IMR-90 (cell line): ENCODE measurements at regions not wholly inside any gene's neighbourhood (a gene's known extent, or its start where the extent isn't known, plus 50 kb on each side); places are given as distances from the start of the nearest gene placed in this dataset.

ENCODE experiments used
- ATAC-seq: fragments of 200-7000 bp; cut with Tn5 transposase; 2 replicates; pipeline ENCODE4 v1.9.1; 2020; ENCODE audit warnings: low read depth, mild to moderate bottlenecking, moderate library complexity
- BruUV-seq: library from RNA; stranded (reverse); fragments of 400-500 nt; replicated peaks from 2 replicates; lab custom pipeline; 2021; lab: Mats Ljungman, UMichigan
- CTCF ChIA-PET: fragments of 300-600 bp; formaldehyde crosslinking; extraction: SDS; loops from one replicate; lab custom pipeline; 2021; ENCODE audit warnings: antibody characterized with exemption; lab: Yijun Ruan, JAX
- POLR2A ChIA-PET: fragments of 300-600 bp; sonication (Branson Sonifier 250); formaldehyde crosslinking; loops from one replicate; lab custom pipeline; 2022; ENCODE audit warnings: antibody characterized with exemption; ENCODE audit not compliant: unreplicated experiment; lab: Charles Lee
- DNase-seq: peaks from one replicate; pipeline ENCODE4 v3.0.0; 2013
- H2AFZ ChIP-seq: replicated peaks from 2 replicates; pipeline ENCODE3; 2013; ENCODE audit warnings: low read length, mild to moderate bottlenecking; ENCODE audit not compliant: poor library complexity
- H2AK5ac ChIP-seq: 2 replicates; pipeline ENCODE4 v1.6.1; 2013; ENCODE audit warnings: low read depth, low read length, inconsistent platforms
- H2AK9ac ChIP-seq: replicated peaks from 2 replicates; pipeline ENCODE3; 2013; ENCODE audit warnings: mild to moderate bottlenecking, low read depth, low read length, moderate library complexity; ENCODE audit not compliant: poor library complexity
- H2BK120ac ChIP-seq: 2 replicates; pipeline ENCODE4 v1.6.1; 2013; ENCODE audit warnings: low read depth, low read length, inconsistent platforms
- H2BK15ac ChIP-seq: 3 replicates; pipeline ENCODE4 v1.6.1; 2013; ENCODE audit warnings: low read depth, low read length, inconsistent platforms
- H2BK20ac ChIP-seq: 2 replicates; pipeline ENCODE4 v1.6.1; 2013; ENCODE audit warnings: low read depth, mild to moderate bottlenecking, inconsistent platforms, low read length, moderate library complexity
- H2BK5ac ChIP-seq: 2 replicates; pipeline ENCODE4 v1.6.1; 2013; ENCODE audit warnings: mild to moderate bottlenecking, low read depth, low read length, inconsistent platforms; ENCODE audit not compliant: poor library complexity, severe bottlenecking
- H3K14ac ChIP-seq: replicated peaks from 2 replicates; pipeline ENCODE4 v1.6.1; 2013; ENCODE audit warnings: low read depth, low read length, inconsistent platforms
- H3K18ac ChIP-seq: 2 replicates; pipeline ENCODE4 v1.6.1; 2013; ENCODE audit warnings: low read depth, low read length, control low read depth
- H3K23ac ChIP-seq: 2 replicates; pipeline ENCODE4 v1.6.1; 2013; ENCODE audit warnings: low read depth, low read length, inconsistent platforms
- H3K27ac ChIP-seq: 2 replicates; pipeline ENCODE4 v1.5.1; 2013; ENCODE audit warnings: mild to moderate bottlenecking, control low read depth, low read length; ENCODE audit not compliant: insufficient read depth
- H3K27me3 ChIP-seq: 2 replicates; pipeline ENCODE4 v1.6.1; 2013; ENCODE audit warnings: low read length; ENCODE audit not compliant: control insufficient read depth, insufficient read depth
- H3K36me3 ChIP-seq: 2 replicates; pipeline ENCODE4 v1.6.1; 2013; ENCODE audit warnings: low read length, mixed read lengths; ENCODE audit not compliant: control insufficient read depth, insufficient read depth
- H3K4ac ChIP-seq: 2 replicates; pipeline ENCODE4 v1.6.1; 2013; ENCODE audit warnings: low read depth, low read length, inconsistent platforms
- H3K4me1 ChIP-seq: 2 replicates; pipeline ENCODE4 v1.6.1; 2013; ENCODE audit warnings: low read length, mixed read lengths; ENCODE audit not compliant: control insufficient read depth, insufficient read depth
- H3K4me2 ChIP-seq: 2 replicates; pipeline ENCODE4 v1.6.1; 2013; ENCODE audit warnings: low read depth, mild to moderate bottlenecking, control low read depth, low read length, moderate library complexity
- H3K4me3 ChIP-seq: 2 replicates; pipeline ENCODE4 v1.5.1; 2013; ENCODE audit warnings: low read depth, mild to moderate bottlenecking, control low read depth, low read length, moderate library complexity; ENCODE audit not compliant: insufficient read depth
- H3K56ac ChIP-seq: 2 replicates; pipeline ENCODE4 v1.6.1; 2013; ENCODE audit warnings: low read length, inconsistent platforms; ENCODE audit not compliant: insufficient read depth; ENCODE audit errors: extremely low read depth
- H3K79me1 ChIP-seq, 2 experiments: 2 replicates each; pipeline ENCODE4 v1.6.1; 2013; ENCODE audit warnings: low read length in 2 of 2, inconsistent platforms in 1 of 2, low read depth in 1 of 2
- H3K9ac ChIP-seq: 2 replicates; pipeline ENCODE4 v1.6.1; 2013; ENCODE audit warnings: low read depth, low read length, control low read depth
- H3K9me1 ChIP-seq: 2 replicates; pipeline ENCODE4 v1.6.1; 2013; ENCODE audit warnings: low read length, inconsistent platforms; ENCODE audit not compliant: insufficient read depth
- H3K9me3 ChIP-seq: 2 replicates; pipeline ENCODE4 v1.6.1; 2013; ENCODE audit warnings: low read length; ENCODE audit not compliant: control insufficient read depth, insufficient read depth
- H4K20me1 ChIP-seq: 2 replicates; pipeline ENCODE4 v1.6.1; 2013; ENCODE audit warnings: low read length, inconsistent platforms; ENCODE audit not compliant: insufficient read depth
- H4K5ac ChIP-seq: 2 replicates; pipeline ENCODE4 v1.6.1; 2013; ENCODE audit warnings: mild to moderate bottlenecking, low read depth, low read length, control low read depth
- H4K8ac ChIP-seq, 2 experiments: 2 replicates each; pipeline ENCODE4 v1.6.1; 2013; ENCODE audit warnings: low read depth in 2 of 2, low read length in 2 of 2, control low read depth in 1 of 2, inconsistent platforms in 1 of 2
- H4K91ac ChIP-seq: 2 replicates; pipeline ENCODE4 v1.6.1; 2013; ENCODE audit warnings: low read depth, low read length, inconsistent platforms; ENCODE audit not compliant: insufficient read depth
- BHLHE40 ChIP-seq: fragments of 150-350 bp; IDR thresholded peaks from 2 replicates; pipeline ENCODE4 v1.6.1; 2016; ENCODE audit warnings: mild to moderate bottlenecking, low read depth, low read length
- CEBPB ChIP-seq: IDR thresholded peaks from 2 replicates; pipeline ENCODE4 v1.6.1; 2012; ENCODE audit warnings: low read depth, low read length, improper control_type of control experiment
- CHD1 ChIP-seq: IDR thresholded peaks from 2 replicates; pipeline ENCODE4 v1.6.1; 2012; ENCODE audit warnings: low read depth, low read length, improper control_type of control experiment
- FOS ChIP-seq: fragments of 150-350 bp; IDR thresholded peaks from 2 replicates; pipeline ENCODE4 v1.6.1; 2016; ENCODE audit warnings: low read depth, low read length
- MAFK ChIP-seq: IDR thresholded peaks from 2 replicates; pipeline ENCODE4 v1.6.1; 2012; ENCODE audit warnings: low read depth, low read length, improper control_type of control experiment
- MAZ ChIP-seq: IDR thresholded peaks from 2 replicates; pipeline ENCODE4 v1.6.1; 2012; ENCODE audit warnings: low read depth, mild to moderate bottlenecking, low read length, improper control_type of control experiment, moderate library complexity, borderline replicate concordance
- MXI1 ChIP-seq: IDR thresholded peaks from 2 replicates; pipeline ENCODE4 v1.6.1; 2012; ENCODE audit warnings: low read depth, mild to moderate bottlenecking, low read length, moderate library complexity, borderline replicate concordance
- NFE2L2 ChIP-seq: fragments of 150-350 bp; IDR thresholded peaks from 2 replicates; pipeline ENCODE4 v1.6.1; 2016; ENCODE audit warnings: low read depth, mild to moderate bottlenecking, low read length
- POLR2A ChIP-seq: IDR thresholded peaks from 2 replicates; pipeline ENCODE4 v1.6.1; 2012; ENCODE audit warnings: mild to moderate bottlenecking, low read depth, low read length
- RAD21 ChIP-seq: IDR thresholded peaks from 2 replicates; pipeline ENCODE4 v1.6.1; 2012; ENCODE audit warnings: low read length, improper control_type of control experiment
- RCOR1 ChIP-seq: IDR thresholded peaks from 2 replicates; pipeline ENCODE4 v1.6.1; 2012; ENCODE audit warnings: mild to moderate bottlenecking, low read length, improper control_type of control experiment; ENCODE audit not compliant: insufficient replicate concordance
- RFX5 ChIP-seq: IDR thresholded peaks from 2 replicates; pipeline ENCODE4 v1.8.0; 2012; ENCODE audit warnings: low read depth, mild to moderate bottlenecking, low read length, moderate library complexity
- SMC3 ChIP-seq: fragments of 150-350 bp; IDR thresholded peaks from 2 replicates; pipeline ENCODE4 v1.6.1; 2016; ENCODE audit warnings: low read depth, mild to moderate bottlenecking, antibody characterized with exemption, low read length, moderate library complexity
- WGBS, 2 experiments: methylation state at CpG; one replicate each; pipeline versions ENCODE4 v1.1.5 to v1.1.7; 2013; ENCODE audit warnings: missing lambda C conversion rate in 2 of 2; ENCODE audit not compliant: insufficient read length in 1 of 2; ENCODE audit errors: extremely low coverage in 2 of 2; 5-methylcytosine and 5-hydroxymethylcytosine counted together
- dilution Hi-C: fragments of 300-500 bp; cut with HindIII; formaldehyde crosslinking; loops from one replicate; pipeline ENCODE4 v1.14.3; 2018; ENCODE audit warnings: low sequenced_read_pairs; ENCODE audit not compliant: unreplicated experiment
- in situ Hi-C: fragments of 300-500 bp; cut with MboI; formaldehyde crosslinking; loops from 3 replicates; pipeline ENCODE4 v1.14.3; 2019; ENCODE audit warnings: low sequenced_read_pairs, inconsistent platforms, mixed read lengths
- intact Hi-C: fragments of 100-400 bp; cut with micrococcal nuclease; formaldehyde crosslinking; loops from 2 replicates; pipeline ENCODE4 v1.10.0; 2022
- TF ChIP-seq, protein P1 (sequence below): fragments of 150-350 bp; IDR thresholded peaks from 2 replicates; pipeline ENCODE4 v1.6.1; 2017; ENCODE audit warnings: mild to moderate bottlenecking, antibody characterized with exemption, low read length, low read depth
- TF ChIP-seq, protein P2 (sequence below): fragments of 150-350 bp; IDR thresholded peaks from 2 replicates; pipeline ENCODE4 v1.6.1; 2016; ENCODE audit warnings: low read depth, mild to moderate bottlenecking, low read length, moderate library complexity, borderline replicate concordance
- TF ChIP-seq, protein P3 (sequence below): conservative IDR thresholded peaks from 2 replicates; pipeline ENCODE4 v1.5.1; 2012; ENCODE audit warnings: mild to moderate bottlenecking, low read depth, low read length, improper control_type of control experiment

DNA sequence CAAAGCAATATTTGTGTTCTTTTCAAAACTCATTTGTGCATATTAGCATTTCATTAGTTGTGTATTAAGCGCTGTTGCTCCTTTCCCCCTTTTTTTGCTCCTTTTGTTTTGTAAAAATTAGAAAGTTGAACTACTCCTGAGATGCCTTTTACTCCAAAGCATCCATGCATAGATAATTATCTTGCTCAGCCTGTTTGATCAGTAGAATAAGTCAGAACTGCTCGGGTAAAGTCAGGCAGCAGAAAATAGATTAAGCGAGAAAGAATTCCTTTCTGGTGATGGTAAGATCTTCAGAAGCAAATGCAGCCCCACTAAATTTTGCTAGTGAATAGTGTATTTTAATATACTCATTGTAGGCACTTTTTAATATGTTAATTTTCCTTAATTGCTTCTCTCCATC lies 227.1 kb downstream of the TEX36 start:
- Histone ChIP-seq H3K4ac (no peak overlapping the region), H4K5ac (no peak overlapping the region), H3K56ac (no peak overlapping the region), H3K9ac (no peak overlapping the region), H2BK15ac (no peak overlapping the region), H2BK120ac (no peak overlapping the region), H2AK5ac (no peak overlapping the region), H4K20me1 (no peaks in the 10 kb centered on the region), H3K79me1 (no peaks in the 10 kb centered on the region), H3K4me2 (no peak overlapping the region), H2AFZ (no peak overlapping the region), H3K27ac (no peak overlapping the region), H3K4me1 (no peaks in the 10 kb centered on the region), H3K9me1 (no peaks in the 10 kb centered on the region), H2BK5ac (no peak overlapping the region), H2BK20ac (no peak overlapping the region), H4K91ac (no peak overlapping the region), H4K8ac (no peak overlapping the region), H3K36me3 (no peaks in the 10 kb centered on the region), H3K4me3 (no peak overlapping the region), H3K23ac (no peak overlapping the region), H3K14ac (no peak overlapping the region), H3K9me3 (no peaks in the 10 kb centered on the region), H3K27me3 (peaks cover 4% of the 10 kb centered on the region), H3K18ac (no peak overlapping the region), H2AK9ac (no peak overlapping the region)
- WGBS, 2 experiments, result no CpG with 5 or more reads among the region's 3 CpGs
- intact Hi-C loops, result no loop called here
- in situ Hi-C loops, result no loop called here
- DNase-seq, result no peak
- ATAC-seq, result no peak
- ChIA-PET POLR2A (no interaction called here), CTCF (no interaction called here)
- no TSS peak for BruUV-seq
- no peak for TF ChIP-seq RAD21
- TF ChIP-seq MAZ, result no peak
- TF ChIP-seq NFE2L2, result no peak
- TF ChIP-seq POLR2A, result no peak
- no peak for TF ChIP-seq RCOR1
- TF ChIP-seq FOS, result no peak
- no peak for TF ChIP-seq BHLHE40
- TF ChIP-seq RFX5, result no peak
- TF ChIP-seq, protein P1, sequence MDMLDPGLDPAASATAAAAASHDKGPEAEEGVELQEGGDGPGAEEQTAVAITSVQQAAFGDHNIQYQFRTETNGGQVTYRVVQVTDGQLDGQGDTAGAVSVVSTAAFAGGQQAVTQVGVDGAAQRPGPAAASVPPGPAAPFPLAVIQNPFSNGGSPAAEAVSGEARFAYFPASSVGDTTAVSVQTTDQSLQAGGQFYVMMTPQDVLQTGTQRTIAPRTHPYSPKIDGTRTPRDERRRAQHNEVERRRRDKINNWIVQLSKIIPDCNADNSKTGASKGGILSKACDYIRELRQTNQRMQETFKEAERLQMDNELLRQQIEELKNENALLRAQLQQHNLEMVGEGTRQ, result no peak
- TF ChIP-seq CHD1, result no peak
- TF ChIP-seq, protein P2, sequence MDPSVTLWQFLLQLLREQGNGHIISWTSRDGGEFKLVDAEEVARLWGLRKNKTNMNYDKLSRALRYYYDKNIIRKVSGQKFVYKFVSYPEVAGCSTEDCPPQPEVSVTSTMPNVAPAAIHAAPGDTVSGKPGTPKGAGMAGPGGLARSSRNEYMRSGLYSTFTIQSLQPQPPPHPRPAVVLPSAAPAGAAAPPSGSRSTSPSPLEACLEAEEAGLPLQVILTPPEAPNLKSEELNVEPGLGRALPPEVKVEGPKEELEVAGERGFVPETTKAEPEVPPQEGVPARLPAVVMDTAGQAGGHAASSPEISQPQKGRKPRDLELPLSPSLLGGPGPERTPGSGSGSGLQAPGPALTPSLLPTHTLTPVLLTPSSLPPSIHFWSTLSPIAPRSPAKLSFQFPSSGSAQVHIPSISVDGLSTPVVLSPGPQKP, result no peak
- TF ChIP-seq SMC3, result no peak
- no peak for TF ChIP-seq MAFK
- TF ChIP-seq, protein P3, sequence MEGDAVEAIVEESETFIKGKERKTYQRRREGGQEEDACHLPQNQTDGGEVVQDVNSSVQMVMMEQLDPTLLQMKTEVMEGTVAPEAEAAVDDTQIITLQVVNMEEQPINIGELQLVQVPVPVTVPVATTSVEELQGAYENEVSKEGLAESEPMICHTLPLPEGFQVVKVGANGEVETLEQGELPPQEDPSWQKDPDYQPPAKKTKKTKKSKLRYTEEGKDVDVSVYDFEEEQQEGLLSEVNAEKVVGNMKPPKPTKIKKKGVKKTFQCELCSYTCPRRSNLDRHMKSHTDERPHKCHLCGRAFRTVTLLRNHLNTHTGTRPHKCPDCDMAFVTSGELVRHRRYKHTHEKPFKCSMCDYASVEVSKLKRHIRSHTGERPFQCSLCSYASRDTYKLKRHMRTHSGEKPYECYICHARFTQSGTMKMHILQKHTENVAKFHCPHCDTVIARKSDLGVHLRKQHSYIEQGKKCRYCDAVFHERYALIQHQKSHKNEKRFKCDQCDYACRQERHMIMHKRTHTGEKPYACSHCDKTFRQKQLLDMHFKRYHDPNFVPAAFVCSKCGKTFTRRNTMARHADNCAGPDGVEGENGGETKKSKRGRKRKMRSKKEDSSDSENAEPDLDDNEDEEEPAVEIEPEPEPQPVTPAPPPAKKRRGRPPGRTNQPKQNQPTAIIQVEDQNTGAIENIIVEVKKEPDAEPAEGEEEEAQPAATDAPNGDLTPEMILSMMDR, result no peak
- no peak for TF ChIP-seq MXI1
- TF ChIP-seq CEBPB, result no peak
- dilution Hi-C loops, result no loop called here
